ENCODE measurements at regions not wholly inside any gene's neighbourhood (a gene's known extent, or its start where the extent isn't known, plus 50 kb on each side); places are given as distances from the start of the nearest gene placed in this dataset.

DNA sequence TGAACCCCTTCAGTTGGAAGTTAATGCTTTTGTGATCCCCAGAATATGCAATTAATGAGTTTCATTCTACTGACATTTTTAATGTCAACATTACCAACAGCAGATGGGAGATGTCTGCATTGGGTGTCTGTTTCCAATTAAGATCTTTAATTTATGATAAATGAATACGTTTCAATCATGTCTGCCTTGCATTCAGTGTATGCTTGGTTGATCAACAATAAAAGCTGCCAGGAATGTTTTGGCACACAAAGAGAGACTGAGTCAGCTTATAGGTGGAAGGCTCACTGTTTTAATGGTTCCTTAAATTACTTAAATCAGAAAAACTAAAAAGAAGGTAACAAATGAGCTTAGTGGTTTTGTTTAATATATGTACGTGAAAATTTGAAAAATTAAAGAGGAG is 359.9 kb upstream of the CNKSR2 start:
- H3K9me3 ChIP-seq (replicated peaks; ENCODE audit: control insufficient read depth, insufficient read depth, low read depth, low read length): no peaks in the 10 kb centered on the region
- H3K9me1 ChIP-seq (ENCODE audit: control insufficient read depth, insufficient read depth, low read length): no peaks in the 10 kb centered on the region
- no peak overlapping the region for H3K4me2 ChIP-seq (ENCODE audit: insufficient read depth, low read length)
- ChIA-PET CTCF (ENCODE audit: low intra/inter-chr PET ratio) (no interaction called here), POLR2A (no interaction called here)
- H3K4me1 ChIP-seq (replicated peaks in 1 of 2; ENCODE audit: control insufficient read depth in 2 of 2, insufficient read depth in 2 of 2, low read length in 2 of 2): no peaks in the 10 kb centered on the region
- H2AFZ ChIP-seq (ENCODE audit: low read depth, low read length): no peak overlapping the region
- no peaks in the 10 kb centered on the region for H3K36me3 ChIP-seq (ENCODE audit: control insufficient read depth, insufficient read depth, low read length)
- H3K27me3 ChIP-seq (ENCODE audit: control insufficient read depth in 2 of 2, insufficient read depth in 2 of 2, low read length in 2 of 2): no peaks in the 10 kb centered on the region
- no peak for ATAC-seq
- FAIRE-seq: no peak
- no peaks in the 10 kb centered on the region for H3K79me2 ChIP-seq (ENCODE audit: control insufficient read depth, insufficient read depth, low read length)
- 0% methylated on average over 2 of the region's 2 CpGs for WGBS (ENCODE audit: insufficient coverage, low coverage, missing lambda C conversion rate)
- no TSS peak for BruUV-seq (replicated peaks)
- H4K20me1 ChIP-seq (replicated peaks; ENCODE audit: control insufficient read depth, insufficient read depth, low read length): no peaks in the 10 kb centered on the region
- H3K27ac ChIP-seq (ENCODE audit: extremely low read depth, low read depth, low read length): no peak overlapping the region
- in situ Hi-C loops (cut with MboI) (no loop called here), intact Hi-C loops (cut with micrococcal nuclease) (no loop called here)
- no peak overlapping the region for H3K4me3 ChIP-seq
- no peak for TF ChIP-seq CREM (IDR thresholded peaks at IDR 0.05; ENCODE audit: low read depth)
- TF ChIP-seq ZSCAN29 (IDR thresholded peaks at IDR 0.05): no peak
- TF ChIP-seq, protein P1, sequence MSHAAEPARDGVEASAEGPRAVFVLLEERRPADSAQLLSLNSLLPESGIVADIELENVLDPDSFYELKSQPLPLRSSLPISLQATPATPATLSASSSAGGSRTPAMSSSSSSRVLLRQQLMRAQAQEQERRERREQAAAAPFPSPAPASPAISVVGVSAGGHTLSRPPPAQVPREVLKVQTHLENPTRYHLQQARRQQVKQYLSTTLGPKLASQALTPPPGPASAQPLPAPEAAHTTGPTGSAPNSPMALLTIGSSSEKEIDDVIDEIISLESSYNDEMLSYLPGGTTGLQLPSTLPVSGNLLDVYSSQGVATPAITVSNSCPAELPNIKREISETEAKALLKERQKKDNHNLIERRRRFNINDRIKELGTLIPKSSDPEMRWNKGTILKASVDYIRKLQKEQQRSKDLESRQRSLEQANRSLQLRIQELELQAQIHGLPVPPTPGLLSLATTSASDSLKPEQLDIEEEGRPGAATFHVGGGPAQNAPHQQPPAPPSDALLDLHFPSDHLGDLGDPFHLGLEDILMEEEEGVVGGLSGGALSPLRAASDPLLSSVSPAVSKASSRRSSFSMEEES (CRISPR knock-in tag; IDR thresholded peaks at IDR 0.05): no peak
- TF ChIP-seq, protein P2, sequence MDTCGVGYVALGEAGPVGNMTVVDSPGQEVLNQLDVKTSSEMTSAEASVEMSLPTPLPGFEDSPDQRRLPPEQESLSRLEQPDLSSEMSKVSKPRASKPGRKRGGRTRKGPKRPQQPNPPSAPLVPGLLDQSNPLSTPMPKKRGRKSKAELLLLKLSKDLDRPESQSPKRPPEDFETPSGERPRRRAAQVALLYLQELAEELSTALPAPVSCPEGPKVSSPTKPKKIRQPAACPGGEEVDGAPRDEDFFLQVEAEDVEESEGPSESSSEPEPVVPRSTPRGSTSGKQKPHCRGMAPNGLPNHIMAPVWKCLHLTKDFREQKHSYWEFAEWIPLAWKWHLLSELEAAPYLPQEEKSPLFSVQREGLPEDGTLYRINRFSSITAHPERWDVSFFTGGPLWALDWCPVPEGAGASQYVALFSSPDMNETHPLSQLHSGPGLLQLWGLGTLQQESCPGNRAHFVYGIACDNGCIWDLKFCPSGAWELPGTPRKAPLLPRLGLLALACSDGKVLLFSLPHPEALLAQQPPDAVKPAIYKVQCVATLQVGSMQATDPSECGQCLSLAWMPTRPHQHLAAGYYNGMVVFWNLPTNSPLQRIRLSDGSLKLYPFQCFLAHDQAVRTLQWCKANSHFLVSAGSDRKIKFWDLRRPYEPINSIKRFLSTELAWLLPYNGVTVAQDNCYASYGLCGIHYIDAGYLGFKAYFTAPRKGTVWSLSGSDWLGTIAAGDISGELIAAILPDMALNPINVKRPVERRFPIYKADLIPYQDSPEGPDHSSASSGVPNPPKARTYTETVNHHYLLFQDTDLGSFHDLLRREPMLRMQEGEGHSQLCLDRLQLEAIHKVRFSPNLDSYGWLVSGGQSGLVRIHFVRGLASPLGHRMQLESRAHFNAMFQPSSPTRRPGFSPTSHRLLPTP (IDR thresholded peaks at IDR 0.05; ENCODE audit: borderline replicate concordance, extremely low read depth, insufficient read length): no peak
- TF ChIP-seq, protein P3, sequence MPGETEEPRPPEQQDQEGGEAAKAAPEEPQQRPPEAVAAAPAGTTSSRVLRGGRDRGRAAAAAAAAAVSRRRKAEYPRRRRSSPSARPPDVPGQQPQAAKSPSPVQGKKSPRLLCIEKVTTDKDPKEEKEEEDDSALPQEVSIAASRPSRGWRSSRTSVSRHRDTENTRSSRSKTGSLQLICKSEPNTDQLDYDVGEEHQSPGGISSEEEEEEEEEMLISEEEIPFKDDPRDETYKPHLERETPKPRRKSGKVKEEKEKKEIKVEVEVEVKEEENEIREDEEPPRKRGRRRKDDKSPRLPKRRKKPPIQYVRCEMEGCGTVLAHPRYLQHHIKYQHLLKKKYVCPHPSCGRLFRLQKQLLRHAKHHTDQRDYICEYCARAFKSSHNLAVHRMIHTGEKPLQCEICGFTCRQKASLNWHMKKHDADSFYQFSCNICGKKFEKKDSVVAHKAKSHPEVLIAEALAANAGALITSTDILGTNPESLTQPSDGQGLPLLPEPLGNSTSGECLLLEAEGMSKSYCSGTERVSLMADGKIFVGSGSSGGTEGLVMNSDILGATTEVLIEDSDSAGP (CRISPR knock-in tag; IDR thresholded peaks at IDR 0.05): no peak
- no peak for TF ChIP-seq MYC (IDR thresholded peaks at IDR 0.05; ENCODE audit: low read depth, low read length)
- no peak for TF ChIP-seq MYC (CRISPR knock-in tag; IDR thresholded peaks at IDR 0.05; ENCODE audit: borderline replicate concordance, low read depth)
- TF ChIP-seq KLF10 (CRISPR knock-in tag; IDR thresholded peaks at IDR 0.05): no peak
- no peak for TF ChIP-seq FOXM1 (IDR thresholded peaks at IDR 0.05; ENCODE audit: low read depth)
- TF ChIP-seq FOXM1 (CRISPR knock-in tag; IDR thresholded peaks at IDR 0.05; ENCODE audit: low read depth): no peak
- TF ChIP-seq CEBPB (tag; IDR thresholded peaks at IDR 0.05): no peak
- TF ChIP-seq NELFE (IDR thresholded peaks at IDR 0.05; ENCODE audit: insufficient read depth, insufficient read length): no peak
- no peak overlapping the region for H3K9ac ChIP-seq (ENCODE audit: insufficient read depth in 1 of 2, low read depth in 2 of 2, low read length in 2 of 2)
- no peak for DNase-seq (ENCODE audit: extremely low read depth in 1 of 4, low spot score in 3 of 4)

Data from K562 (cell line).